Caco-2 (cell line): ENCODE measurements at regions not wholly inside any gene's neighbourhood (a gene's known extent, or its start where the extent isn't known, plus 50 kb on each side); places are given as distances from the start of the nearest gene placed in this dataset.
"Not testable (repeated sequence)": the region's sequence is repeated elsewhere in the genome, so short reads cannot be mapped to it uniquely, and the experiment has no call there.

Source experiments
- BruUV-seq: library from RNA; stranded (reverse); fragments of 400-500 nt; replicated peaks from 2 replicates; lab custom pipeline; 2021; lab: Mats Ljungman, UMichigan
- CTCF ChIA-PET: fragments of 300-600 bp; sonication (Branson Sonifier 250); formaldehyde crosslinking; loops from one replicate; lab custom pipeline; 2022; ENCODE audit warnings: antibody characterized with exemption; lab: Charles Lee
- POLR2A ChIA-PET: fragments of 300-600 bp; sonication (Branson Sonifier 250); formaldehyde crosslinking; loops from one replicate; lab custom pipeline; 2022; ENCODE audit warnings: antibody characterized with exemption; lab: Charles Lee
- DNase-seq, 2 experiments: peaks; one replicate each; pipeline versions ENCODE4 v3.0.0 to v3.0.0-alpha.2; 2020 to 2022
- H3K27me3 ChIP-seq: replicated peaks from 2 replicates; pipeline ENCODE4 v1.6.0; 2011; ENCODE audit warnings: low read length; ENCODE audit not compliant: control insufficient read depth, insufficient read depth
- H3K36me3 ChIP-seq: 2 replicates; pipeline ENCODE4 v1.5.1; 2011; ENCODE audit warnings: low read length; ENCODE audit not compliant: control insufficient read depth, insufficient read depth
- H3K4me1 ChIP-seq: fragments of 250-450 bp; sonication (Bioruptor Pico); 2 replicates; pipeline ENCODE4 v1.5.1; 2020; ENCODE audit warnings: mild to moderate bottlenecking
- H3K4me3 ChIP-seq: 2 replicates; pipeline ENCODE4 v1.5.1; 2011; ENCODE audit warnings: low read depth, mild to moderate bottlenecking, control low read depth, low read length
- H3K9me3 ChIP-seq: fragments of 250-450 bp; sonication (Bioruptor Pico); 2 replicates; pipeline ENCODE4 v1.5.1; 2020; ENCODE audit warnings: mild to moderate bottlenecking, moderate library complexity
- H3K27ac Mint-ChIP-seq: one replicate; pipeline ENCODE4 v1.8.0; 2022; ENCODE audit warnings: mixed read lengths; ENCODE audit not compliant: unreplicated experiment
- H3K27me3 Mint-ChIP-seq: one replicate; pipeline ENCODE4 v1.8.0; 2022; ENCODE audit warnings: mixed read lengths; ENCODE audit not compliant: insufficient read depth, unreplicated experiment
- H3K36me3 Mint-ChIP-seq: one replicate; pipeline ENCODE4 v1.8.0; 2022; ENCODE audit warnings: mild to moderate bottlenecking, mixed read lengths; ENCODE audit not compliant: insufficient read depth, unreplicated experiment
- H3K4me1 Mint-ChIP-seq: one replicate; pipeline ENCODE4 v1.8.0; 2022; ENCODE audit warnings: low read depth, mixed read lengths; ENCODE audit not compliant: unreplicated experiment
- H3K4me3 Mint-ChIP-seq: one replicate; pipeline ENCODE4 v1.8.0; 2022; ENCODE audit warnings: mild to moderate bottlenecking, moderate library complexity, mixed read lengths; ENCODE audit not compliant: unreplicated experiment
- H3K9me3 Mint-ChIP-seq: one replicate; pipeline ENCODE4 v1.8.0; 2022; ENCODE audit warnings: mixed read lengths; ENCODE audit not compliant: unreplicated experiment
- CTCF ChIP-seq, 2 experiments: fragments of 200-600 bp in 1 of 2; IDR thresholded peaks; 1 replicate in 1 of 2; 2 replicates in 1 of 2; pipeline versions ENCODE4 v1.5.1 to v1.8.0; 2011 to 2022; ENCODE audit warnings: antibody characterized with exemption in 1 of 2, control low read depth in 1 of 2, inconsistent platforms in 1 of 2, low read depth in 1 of 2, low read length in 1 of 2, mild to moderate bottlenecking in 1 of 2, moderate library complexity in 1 of 2; ENCODE audit not compliant: insufficient read depth in 1 of 2, severe bottlenecking in 1 of 2, unreplicated experiment in 1 of 2
- intact Hi-C: fragments of 100-400 bp; cut with micrococcal nuclease; formaldehyde crosslinking; loops from one replicate; pipeline ENCODE4 v1.10.0; 2022; ENCODE audit not compliant: unreplicated experiment

- H3K36me3 Mint-ChIP-seq, H3K27ac Mint-ChIP-seq, H3K36me3 ChIP-seq, H3K27me3 ChIP-seq, H3K27me3 Mint-ChIP-seq, H3K4me1 ChIP-seq, H3K9me3 ChIP-seq, CTCF ChIA-PET, POLR2A ChIA-PET, DNase-seq, intact Hi-C loops, H3K4me3 ChIP-seq, H3K4me3 Mint-ChIP-seq, H3K9me3 Mint-ChIP-seq, BruUV-seq: not testable (repeated sequence)
- H3K4me1 Mint-ChIP-seq = peaks cover 10% of the 10 kb centered on the region
These were observed 227.9 kb upstream of the CWC22 start for GRCh38 chr2:180234991-180235390.

GRCh38 chr2:180231015-180231414 is 223.9 kb upstream of the CWC22 start:
- H3K9me3 Mint-ChIP-seq = no peaks in the 10 kb centered on the region
- Histone ChIP-seq H3K4me3 (no peak overlapping the region), H3K4me1 (no peaks in the 10 kb centered on the region), H3K9me3 (no peaks in the 10 kb centered on the region), H3K36me3 (no peaks in the 10 kb centered on the region), H3K27me3 (no peaks in the 10 kb centered on the region)
- H3K4me3 Mint-ChIP-seq = no peak overlapping the region
- ChIA-PET POLR2A (no interaction called here), CTCF (no interaction called here)
- no peaks in the 10 kb centered on the region for H3K36me3 Mint-ChIP-seq
- no peak for TF ChIP-seq CTCF (IDR thresholded peaks at IDR 0.05; ENCODE audit: insufficient read depth in 1 of 2, low read depth in 1 of 2, low read length in 1 of 2, severe bottlenecking in 1 of 2, unreplicated experiment in 1 of 2)
- intact Hi-C loops = loop anchor here (2.0 kb wide), 1 partner anchor 24 kb away; no protein-coding TSS in a partner anchor
- peak in 1 of 2 experiments; percentile 12 for DNase-seq
- H3K27me3 Mint-ChIP-seq = no peaks in the 10 kb centered on the region
- no peak overlapping the region for H3K27ac Mint-ChIP-seq
- no TSS peak for BruUV-seq
- H3K4me1 Mint-ChIP-seq = peaks cover 10% of the 10 kb centered on the region

- POLR2A ChIA-PET = no interaction called here
- Histone ChIP-seq H3K27me3 (no peaks in the 10 kb centered on the region), H3K4me3 (no peak overlapping the region), H3K4me1 (no peaks in the 10 kb centered on the region), H3K36me3 (no peaks in the 10 kb centered on the region), H3K9me3 (no peaks in the 10 kb centered on the region)
- Mint-ChIP-seq H3K36me3 (no peaks in the 10 kb centered on the region), H3K27ac (no peak overlapping the region), H3K4me1 (peaks cover 10% of the 10 kb centered on the region), H3K9me3 (no peaks in the 10 kb centered on the region), H3K4me3 (no peak overlapping the region), H3K27me3 (no peaks in the 10 kb centered on the region)
- no peak for TF ChIP-seq CTCF (IDR thresholded peaks at IDR 0.05; ENCODE audit: insufficient read depth in 1 of 2, low read depth in 1 of 2, low read length in 1 of 2, severe bottlenecking in 1 of 2, unreplicated experiment in 1 of 2)
- intact Hi-C loops = no loop called here
- no TSS peak for BruUV-seq
- CTCF ChIA-PET = no interaction called here
- no peak for DNase-seq
These were observed 220.4 kb upstream of the CWC22 start for GRCh38 chr2:180227461-180227860.

- no peaks in the 10 kb centered on the region for H3K4me1 Mint-ChIP-seq
- POLR2A ChIA-PET = no interaction called here
These were observed 218.0 kb upstream of the CWC22 start for GRCh38 chr2:180225118-180225517.

More at GRCh38 chr2:180225118-180225517, 218.0 kb upstream of the CWC22 start:
- Histone ChIP-seq H3K27me3 (no peaks in the 10 kb centered on the region), H3K36me3 (no peaks in the 10 kb centered on the region), H3K9me3 (no peaks in the 10 kb centered on the region), H3K4me1 (no peaks in the 10 kb centered on the region), H3K4me3 (no peak overlapping the region)
- no peaks in the 10 kb centered on the region for H3K27me3 Mint-ChIP-seq
- no peaks in the 10 kb centered on the region for H3K36me3 Mint-ChIP-seq
- no TSS peak for BruUV-seq
- no peak for TF ChIP-seq CTCF (IDR thresholded peaks at IDR 0.05; ENCODE audit: insufficient read depth in 1 of 2, low read depth in 1 of 2, low read length in 1 of 2, severe bottlenecking in 1 of 2, unreplicated experiment in 1 of 2)
- H3K27ac Mint-ChIP-seq = no peak overlapping the region
- no peak for DNase-seq
- intact Hi-C loops = no loop called here
- CTCF ChIA-PET = no interaction called here
- no peak overlapping the region for H3K4me3 Mint-ChIP-seq
- H3K9me3 Mint-ChIP-seq = no peaks in the 10 kb centered on the region
